GM21526 (cell line): ENCODE measurements at regions not wholly inside any gene's neighbourhood (a gene's known extent, or its start where the extent isn't known, plus 50 kb on each side); places are given as distances from the start of the nearest gene placed in this dataset.

Experiments
- ATAC-seq: cut with Tn5 transposase; IDR thresholded peaks from one replicate; pipeline ENCODE4 v1.9.1; 2021; ENCODE audit warnings: moderate library complexity; ENCODE audit not compliant: unreplicated experiment, low FRiP score

DNA sequence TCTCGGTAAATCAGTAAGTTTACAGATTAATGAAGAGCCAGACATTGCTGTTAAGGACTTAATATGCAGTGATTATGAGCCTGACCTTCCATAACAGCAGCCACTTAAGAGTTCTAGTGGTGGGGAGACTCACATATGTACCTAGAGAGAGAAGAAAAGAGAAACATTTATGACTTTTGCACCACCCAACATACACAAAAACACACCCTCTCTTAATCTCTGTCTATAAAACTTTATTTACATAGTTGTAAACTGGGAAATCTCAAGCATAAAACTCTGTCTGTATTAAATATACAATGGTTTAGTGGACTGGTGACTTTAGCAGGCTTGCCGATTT is 347.4 kb upstream of the ADGRL2 start:
- no peak for ATAC-seq

DNA sequence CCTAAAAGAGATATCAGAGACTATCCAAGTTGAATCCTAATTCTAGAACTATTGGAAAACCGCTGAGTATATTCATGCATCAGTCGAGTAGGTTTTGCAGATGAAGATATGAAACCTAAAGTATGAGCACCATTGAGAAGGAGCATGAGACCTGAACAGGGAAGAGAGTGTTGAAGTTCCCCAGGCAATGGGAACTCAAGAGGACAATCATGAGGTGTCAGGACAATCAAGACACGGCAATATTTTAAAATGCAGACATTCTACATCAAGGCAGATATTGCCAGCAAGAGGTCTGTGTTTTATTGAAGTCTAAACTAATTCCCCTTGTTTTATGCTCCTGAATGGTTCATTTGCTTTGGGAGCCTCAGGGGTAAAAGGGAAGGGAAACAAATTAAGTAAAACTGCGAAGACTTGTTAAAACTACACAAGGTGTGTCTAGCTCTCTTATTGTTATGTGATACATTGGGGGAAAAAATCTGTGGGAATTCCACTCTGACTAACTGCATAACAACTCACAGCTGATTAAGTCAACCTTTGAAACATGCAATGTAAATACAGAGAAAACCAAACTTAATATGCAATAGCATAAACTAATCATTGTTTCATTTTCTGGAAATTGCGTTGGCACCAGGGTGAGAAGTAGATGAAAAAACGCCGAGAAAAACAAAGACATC is 347.9 kb upstream of the ADGRL2 start:
- no peak for ATAC-seq

DNA sequence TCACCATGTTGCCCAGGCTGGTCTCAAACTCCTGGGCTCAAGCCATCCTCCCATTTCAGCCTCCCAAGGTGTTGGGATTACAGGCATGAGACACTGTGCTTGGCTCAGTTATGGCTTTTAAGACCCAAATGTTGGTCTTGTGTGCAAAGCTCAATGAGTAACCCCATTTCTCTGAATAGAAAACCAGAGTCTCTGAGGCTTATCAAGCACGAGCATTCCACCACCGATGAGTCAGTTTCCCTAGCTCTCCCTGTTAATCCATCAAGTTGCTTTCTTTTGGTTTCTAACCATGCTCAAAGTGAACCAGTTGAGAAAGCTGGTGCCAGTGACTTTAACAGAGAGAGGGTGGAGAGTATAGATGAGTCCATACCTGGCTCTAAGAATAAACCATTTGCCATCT is 350.9 kb upstream of the ADGRL2 start:
- ATAC-seq: no peak

DNA sequence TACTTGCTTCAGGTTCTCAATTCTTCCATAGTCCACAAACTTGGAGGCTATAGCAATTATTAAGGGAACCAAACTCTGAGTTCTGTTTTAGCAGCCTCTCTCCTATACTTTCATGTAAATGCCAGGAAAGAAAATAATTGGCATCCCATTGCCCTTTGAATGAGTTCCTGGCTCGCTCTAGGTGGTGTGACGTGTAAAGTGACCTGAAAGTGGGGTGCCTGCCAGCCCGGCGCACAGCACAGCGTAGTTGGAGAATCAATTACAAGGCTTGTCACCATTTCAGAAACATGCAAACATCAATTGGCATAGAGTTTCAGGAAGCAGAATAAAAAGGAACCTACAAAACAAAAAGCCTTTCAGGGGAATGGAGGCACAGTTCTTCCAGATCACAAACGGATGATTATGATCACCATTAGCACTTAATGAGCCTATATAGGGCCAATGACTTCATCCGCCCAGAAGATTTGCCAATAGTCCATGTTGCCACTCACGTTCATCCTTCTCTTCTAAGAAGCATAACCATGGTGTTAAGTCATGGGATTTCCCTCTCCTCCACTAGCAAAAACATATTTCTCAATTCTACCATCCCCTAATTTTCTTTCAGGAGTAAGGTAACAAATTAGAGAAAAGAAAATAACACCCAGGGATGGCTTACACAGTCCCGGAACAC is 354.6 kb upstream of the ADGRL2 start:
- ATAC-seq: no peak

DNA sequence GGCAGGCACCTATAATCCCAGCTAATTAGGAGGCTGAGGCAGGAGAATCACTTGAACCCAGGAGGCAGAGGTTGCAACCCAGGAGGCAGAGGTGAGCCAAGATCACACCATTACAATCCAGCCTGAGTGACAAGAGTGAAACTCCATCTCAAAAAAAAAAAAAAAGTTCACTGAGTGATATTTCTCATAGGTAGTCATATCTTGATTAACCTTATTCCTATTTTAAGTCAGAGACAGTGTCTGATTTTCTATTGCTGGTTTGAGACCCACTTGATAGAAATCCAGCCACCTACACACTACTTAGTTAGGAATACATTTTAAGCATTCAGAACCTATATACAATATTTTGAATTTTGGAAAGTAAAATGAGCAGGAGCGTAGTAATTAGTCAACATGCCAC is 357.4 kb upstream of the ADGRL2 start:
- ATAC-seq: no peak

DNA sequence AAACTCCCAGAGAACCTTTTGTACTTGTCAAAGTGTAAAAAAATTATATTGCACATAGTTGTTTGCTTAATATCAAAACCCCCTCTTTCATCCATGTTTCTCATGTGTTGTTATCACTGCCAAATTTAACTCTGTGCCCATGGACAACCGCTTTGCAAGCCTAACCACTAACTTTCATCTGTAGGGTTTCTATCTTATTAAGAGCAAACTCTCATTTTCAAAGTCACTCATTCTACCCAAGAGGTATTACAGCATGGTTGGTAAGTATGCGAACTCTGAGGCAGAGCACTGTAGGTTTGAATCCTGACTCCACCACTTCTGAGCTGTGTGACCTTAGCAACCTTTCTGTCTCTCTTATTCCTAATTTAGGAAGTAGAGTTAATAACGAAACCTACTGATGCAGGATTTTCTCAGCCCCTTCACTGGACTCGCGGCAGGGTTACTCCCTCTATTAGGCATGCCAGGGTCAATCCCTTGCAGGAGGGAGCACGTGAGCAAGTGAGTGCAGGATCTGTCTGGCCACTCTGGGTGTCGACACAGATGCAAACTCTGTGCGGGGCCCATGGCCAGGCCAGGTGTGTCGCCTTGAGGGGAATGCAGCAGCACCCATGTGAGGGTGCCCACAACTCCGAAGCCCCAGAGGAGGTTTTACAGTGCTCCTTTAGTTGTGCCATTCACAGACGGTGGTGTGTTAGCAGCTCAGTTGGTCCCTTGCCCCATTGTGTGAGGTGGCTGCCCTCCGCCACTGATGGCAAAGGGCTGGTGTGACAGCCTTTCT is 361.5 kb upstream of the ADGRL2 start:
- ATAC-seq: peak; percentile 60

DNA sequence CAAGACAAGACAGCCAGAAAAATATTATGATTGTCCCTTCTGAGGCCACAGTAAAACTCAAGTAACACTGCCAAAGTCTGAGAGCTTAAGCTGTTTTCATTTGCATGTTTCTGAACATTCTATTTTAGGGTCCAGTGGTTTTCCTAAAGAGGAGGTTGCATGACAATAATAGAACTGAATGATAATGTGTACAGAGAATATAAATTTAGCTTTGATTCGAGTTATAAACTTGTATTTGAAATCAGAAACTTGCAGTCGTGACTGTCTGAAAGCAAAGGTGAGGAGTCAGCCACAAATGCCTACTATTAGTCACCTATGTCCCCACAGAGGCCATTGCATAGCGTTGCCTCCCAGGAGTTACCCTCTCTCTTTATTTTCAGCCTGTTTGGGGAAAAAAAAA is 363.1 kb upstream of the ADGRL2 start:
- peak; percentile 73 for ATAC-seq

DNA sequence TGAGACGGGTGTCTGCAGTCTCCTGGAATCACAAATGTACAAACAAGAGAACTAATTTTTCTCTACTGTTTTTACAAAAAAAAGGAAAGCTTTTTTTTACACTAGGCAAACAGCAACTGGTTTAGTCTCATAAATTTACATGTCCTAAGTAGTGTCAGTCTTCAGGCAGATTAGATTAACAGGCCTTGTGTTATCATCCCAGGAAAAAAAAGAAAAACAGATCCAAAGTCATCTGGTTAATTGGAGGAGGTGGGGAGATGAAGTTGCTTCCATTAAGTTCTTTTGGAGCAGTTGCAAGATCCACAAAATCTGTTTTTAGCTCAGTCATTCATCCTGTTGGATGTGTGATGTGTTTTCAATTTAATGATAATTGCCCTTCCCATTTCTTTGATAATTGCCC is 363.5 kb upstream of the ADGRL2 start:
- no peak for ATAC-seq

DNA sequence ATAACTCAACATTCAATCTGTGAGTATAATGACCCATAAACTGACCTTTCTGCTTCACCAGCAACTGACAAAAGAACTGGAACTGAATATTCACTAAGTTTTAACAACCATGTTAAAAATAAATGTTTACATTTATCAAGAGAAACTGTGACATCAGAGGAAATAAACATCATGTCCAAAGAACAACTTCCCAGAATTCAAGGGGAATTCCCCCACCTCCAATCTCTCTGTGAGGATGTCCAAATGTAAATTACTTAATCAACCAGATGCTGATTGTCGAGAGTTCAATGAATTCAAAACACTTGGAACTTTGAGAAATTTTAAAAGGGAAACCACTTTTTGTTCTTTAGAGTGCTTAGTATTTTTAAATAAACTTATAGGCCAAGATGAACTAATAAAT is 365.6 kb upstream of the ADGRL2 start:
- ATAC-seq: no peak

DNA sequence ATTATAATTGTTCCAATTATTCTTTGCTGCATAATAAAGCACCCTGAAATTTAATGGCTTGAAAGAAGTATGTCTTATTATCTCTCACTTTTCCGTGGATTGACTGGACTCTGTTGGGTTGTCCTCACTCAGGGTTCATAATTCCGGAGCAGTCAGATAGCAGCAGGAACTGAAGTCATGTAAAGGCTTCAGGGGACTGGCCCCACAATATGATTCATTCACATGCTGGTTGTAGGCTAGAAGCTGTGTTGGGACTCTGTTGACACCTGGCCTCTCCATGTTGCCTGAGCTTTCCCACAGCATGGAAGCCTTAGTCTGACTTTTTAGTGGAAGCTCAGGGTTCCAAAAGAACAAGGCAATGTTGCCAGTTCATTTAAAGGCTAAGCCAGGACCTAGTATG is 367.1 kb upstream of the ADGRL2 start:
- ATAC-seq: no peak

DNA sequence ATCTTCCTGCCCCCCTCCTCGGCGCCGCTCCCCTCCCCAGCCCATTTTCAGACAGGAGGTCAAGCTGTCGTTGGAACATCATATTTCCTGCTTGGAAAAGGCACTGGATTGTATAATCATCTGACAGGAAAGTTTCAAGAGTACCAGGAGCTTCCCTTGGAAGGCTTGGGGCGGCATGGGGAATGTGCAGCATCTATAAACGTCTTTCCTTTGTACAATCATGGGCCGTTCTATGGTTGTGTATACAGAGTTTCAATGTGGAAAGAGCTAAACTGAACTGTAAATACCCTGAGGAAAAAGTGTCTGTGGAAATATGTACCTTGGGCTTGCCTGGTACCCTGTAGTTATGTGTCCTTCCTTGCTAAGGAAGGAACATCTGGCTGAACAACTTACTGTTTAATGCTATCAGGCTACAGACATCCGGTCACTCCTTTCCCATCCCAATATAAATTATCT is 368.1 kb upstream of the ADGRL2 start:
- ATAC-seq: no peak

DNA sequence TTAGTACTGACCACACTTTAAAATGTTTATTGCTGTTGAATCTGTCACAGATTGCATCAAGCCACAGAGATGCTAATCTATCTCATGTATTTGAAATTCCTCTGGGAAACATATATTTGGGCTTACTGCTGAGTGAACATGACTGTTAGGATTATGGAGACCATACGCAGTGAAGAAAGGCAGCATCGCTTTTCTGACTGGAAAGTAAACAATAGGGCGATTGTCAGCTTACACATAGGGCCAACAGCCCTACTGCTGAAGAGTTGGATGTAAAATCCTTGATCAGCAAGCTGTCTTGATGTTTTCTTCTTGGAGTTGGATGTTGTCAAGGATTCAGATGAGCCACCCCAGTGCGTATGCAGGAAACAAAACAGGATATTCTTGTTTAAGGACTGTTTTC is 368.7 kb upstream of the ADGRL2 start:
- ATAC-seq: no peak

DNA sequence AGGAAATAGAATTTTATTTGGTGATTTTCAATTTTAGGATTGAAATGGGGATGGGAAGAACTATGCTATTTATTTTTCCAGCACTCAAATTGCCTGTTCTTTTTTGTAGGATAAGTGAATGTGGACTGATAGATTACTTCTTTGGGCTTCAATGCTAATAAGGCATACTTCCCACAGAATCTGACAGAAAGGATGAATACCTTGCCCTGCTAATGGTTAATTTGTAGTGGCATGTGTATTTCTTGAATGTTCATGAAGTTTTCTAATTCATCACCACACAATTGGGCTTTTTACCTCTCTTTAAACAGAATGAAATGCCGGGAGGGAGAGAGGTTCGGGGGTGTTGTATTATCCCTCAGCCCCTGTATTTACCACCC is 369.1 kb upstream of the ADGRL2 start:
- ATAC-seq: no peak

DNA sequence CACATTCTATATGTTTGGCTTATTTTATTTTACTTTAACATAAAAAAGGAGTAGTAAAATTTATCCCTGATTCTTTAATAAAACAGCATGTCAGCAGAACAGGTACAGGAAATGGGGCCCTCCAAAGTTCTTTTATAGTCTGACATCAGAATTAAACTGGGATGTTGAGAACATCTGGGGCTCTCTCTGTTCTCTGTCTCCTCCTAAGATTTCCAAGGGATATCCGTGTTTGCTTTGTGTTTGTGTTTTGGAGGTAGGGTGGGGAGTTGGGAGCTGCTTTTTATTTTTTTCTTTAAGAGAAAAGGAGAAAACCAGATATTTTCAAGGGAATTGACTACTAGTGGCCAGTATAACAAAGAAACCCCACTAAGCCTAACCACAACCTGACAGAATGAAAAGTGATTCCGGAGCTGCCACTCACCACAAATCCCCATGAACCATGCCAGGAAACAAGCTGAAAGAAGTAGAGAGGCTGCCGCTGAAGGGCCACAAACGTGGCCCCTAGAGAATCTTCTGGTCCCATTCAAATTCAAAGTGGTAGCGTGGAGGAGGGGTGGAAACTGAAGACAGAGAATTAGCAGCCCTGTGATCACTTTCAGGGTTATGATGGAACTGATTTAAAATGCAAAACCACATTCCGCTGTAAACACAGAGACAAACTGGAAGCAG is 369.6 kb upstream of the ADGRL2 start:
- ATAC-seq: no peak

DNA sequence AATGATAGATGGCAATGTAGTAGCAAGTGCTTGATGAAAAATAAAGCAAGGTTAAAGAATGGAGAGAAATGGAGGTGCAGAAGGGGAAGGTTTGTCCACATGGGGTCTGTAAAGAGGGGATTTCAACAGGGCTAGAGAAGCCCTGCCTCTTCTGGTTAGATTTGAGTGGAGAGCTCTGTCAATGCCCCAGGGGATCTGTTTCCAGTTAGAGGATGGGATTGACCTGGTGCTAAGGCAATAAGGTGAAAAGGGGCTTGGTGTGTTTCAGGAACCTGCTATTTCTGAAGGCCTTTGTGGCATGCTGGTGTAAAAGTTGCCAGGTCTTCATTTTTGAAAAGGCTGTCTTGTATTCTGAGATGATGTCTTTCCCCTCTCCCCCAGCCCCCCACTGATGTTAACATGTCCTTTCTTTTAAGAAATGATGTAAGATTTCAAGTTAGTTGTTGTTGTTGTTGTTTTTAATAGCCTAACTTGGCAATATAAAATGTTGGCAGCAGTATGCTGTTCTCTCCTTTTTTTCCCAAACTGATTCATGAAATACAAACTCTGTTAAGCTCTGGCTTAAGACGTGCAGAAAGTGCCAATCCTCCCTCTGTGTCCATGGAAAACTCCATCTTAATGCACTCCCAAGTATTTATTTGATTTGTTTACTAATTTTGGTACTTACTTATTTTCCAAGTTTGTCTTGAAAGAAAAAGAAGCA is 370.3 kb upstream of the ADGRL2 start:
- ATAC-seq: no peak

DNA sequence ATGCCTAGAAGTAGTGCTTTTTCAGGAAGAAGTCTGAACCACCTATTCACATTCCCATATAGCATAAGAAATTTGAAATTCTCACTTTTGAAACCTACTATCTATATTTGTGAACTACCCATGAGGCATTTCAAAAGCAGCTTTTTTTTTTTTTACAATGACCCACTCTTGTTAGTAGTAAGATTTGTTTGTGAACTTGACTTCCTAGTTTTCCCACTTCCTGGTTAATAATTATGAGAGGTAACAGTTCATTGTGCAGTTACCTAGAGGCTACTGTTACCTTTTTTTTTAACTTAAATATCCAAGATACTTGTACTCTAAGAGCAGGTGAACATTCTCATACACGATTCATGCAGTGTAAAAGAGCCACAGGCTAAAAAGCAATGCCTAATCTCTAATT is 371.7 kb upstream of the ADGRL2 start:
- ATAC-seq: no peak

DNA sequence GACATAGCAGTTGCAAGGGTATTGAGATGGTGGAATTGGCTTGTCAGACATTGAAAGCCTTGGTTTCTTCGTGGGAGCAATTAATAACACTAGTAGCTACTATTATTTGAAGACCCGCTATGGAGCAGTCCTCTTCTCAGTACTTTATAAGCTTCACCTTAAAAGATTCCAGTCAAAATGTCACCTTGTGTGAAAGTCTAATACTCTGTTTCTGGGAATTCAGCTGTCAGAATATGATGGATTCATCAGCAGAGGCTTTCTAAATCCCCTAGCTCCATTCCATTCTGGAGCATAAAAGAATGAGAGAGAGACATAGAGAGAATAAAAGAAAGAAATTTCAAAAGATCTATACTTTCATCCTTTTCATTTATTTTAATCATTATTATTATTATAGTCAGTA is 375.9 kb upstream of the ADGRL2 start:
- no peak for ATAC-seq

DNA sequence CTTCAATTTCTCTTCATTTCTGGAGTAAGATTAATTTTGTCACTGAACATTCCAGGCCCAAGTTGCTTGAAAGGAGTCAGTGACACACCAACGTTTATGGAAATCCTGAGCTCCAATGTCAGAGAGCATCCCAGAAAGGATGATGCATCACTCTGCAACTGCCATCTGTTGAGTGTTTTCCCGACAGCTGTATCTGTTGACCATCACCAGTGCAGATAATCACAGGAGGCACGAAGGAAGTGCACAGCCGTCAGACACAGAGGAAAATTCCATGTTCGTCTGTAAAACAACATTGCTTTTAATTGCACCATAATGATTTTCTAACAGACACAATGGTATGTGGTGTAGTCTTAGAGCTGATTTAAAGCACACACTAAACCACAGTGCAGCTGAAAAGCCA is 376.7 kb upstream of the ADGRL2 start:
- ATAC-seq: no peak

DNA sequence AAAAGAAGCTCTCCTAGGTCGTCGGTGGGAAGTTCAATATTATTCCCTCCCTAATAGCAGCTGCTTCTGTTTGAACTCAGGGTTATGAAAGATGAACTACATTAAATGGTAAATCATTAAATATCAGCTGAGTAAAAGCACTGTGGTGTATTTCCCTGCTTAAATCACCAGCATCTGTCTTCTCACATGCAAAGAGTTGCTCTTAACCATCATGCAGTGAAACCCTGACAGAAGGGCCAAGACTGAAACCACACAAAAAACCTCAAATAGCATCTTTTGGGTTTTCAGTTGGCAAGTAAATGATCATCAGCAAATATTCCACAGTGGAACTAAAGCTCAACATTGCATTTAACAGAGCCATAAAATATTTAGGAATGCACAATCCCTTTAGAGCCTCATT is 380.0 kb upstream of the ADGRL2 start:
- peak; percentile 79 for ATAC-seq

DNA sequence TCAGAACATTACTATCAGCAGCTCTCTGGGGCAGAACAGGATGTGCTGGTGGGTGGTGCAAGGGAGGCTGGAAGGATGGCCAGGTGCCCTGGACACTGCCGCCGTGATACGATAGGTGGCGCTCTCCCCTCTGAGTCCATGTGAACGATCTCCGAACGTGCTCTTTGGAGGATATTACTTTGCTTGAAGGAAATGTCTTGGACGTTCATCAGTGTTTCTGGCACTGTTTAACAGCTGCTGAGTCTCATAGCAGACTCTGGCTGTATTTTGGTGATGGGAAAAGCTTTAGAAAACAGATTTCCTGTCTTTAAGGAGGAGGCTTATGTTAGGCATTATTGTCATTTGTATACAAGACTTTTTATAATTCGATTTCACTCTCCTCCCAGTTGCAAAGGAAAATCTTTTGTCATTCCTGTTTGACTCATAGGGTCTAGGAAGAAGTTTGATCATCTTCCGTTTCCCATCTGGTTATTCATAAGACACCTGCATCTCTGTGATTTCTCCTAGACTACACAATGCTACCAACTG is 386.2 kb upstream of the ADGRL2 start:
- ATAC-seq: peak; percentile 97

DNA sequence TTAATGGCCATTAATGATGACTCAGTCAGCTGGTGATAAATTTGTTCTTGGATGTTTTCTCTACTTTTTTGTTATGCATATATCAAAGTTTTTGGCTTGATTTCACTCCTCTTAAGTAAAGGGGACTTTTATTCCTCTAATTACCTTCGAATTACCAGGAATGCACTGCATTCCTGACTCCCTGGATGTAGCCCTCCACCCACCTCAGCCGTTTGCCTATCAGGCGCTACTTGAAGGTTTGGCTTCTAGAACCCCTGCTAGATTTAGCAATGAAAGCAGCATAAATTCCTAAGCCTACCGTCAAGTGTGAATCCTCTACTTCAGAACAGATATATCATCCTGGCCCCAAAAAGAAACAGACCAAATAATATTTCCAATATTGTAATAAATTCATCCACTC is 387.8 kb upstream of the ADGRL2 start:
- ATAC-seq: no peak
